ENCODE measurements at regions not wholly inside any gene's neighbourhood (a gene's known extent, or its start where the extent isn't known, plus 50 kb on each side); places are given as distances from the start of the nearest gene placed in this dataset.

GRCh38 chr6:138691595-138692057, 81.9 kb upstream of the CCDC28A start:
- no peak overlapping the region for H3K27ac ChIP-seq (ENCODE audit: low read length)
- H3K4me1 ChIP-seq (ENCODE audit: control insufficient read depth, insufficient read depth, low read length) = no peaks in the 10 kb centered on the region
- peak overlapping the region; percentile 66 for H3K4me3 ChIP-seq (ENCODE audit: low read length)
- no CpG with 5 or more reads among the region's 14 CpGs for WGBS (ENCODE audit: insufficient coverage, low lambda C conversion rate)
- peak in 1 of 2 donors; percentile 63 for DNase-seq
- no peaks in the 10 kb centered on the region for H3K9me3 ChIP-seq (ENCODE audit: control insufficient read depth, low read depth, low read length)
- H3K27me3 ChIP-seq (ENCODE audit: control insufficient read depth, insufficient read depth, low read length) = no peaks in the 10 kb centered on the region
- H3K36me3 ChIP-seq (ENCODE audit: control insufficient read depth, insufficient read depth, low read length) = no peaks in the 10 kb centered on the region

GRCh38 chr6:138692058-138692977, 81.3 kb upstream of the CCDC28A start:
- WGBS (ENCODE audit: insufficient coverage, low lambda C conversion rate) = no CpG with 5 or more reads among the region's 103 CpGs
- peak; percentile 43 to 81 for DNase-seq
- no peaks in the 10 kb centered on the region for H3K27me3 ChIP-seq (ENCODE audit: control insufficient read depth, insufficient read depth, low read length)
- H3K4me1 ChIP-seq (ENCODE audit: control insufficient read depth, insufficient read depth, low read length) = no peaks in the 10 kb centered on the region
- peak overlapping the region; percentile 54 for H3K27ac ChIP-seq (ENCODE audit: low read length)
- no peaks in the 10 kb centered on the region for H3K36me3 ChIP-seq (ENCODE audit: control insufficient read depth, insufficient read depth, low read length)
- no peaks in the 10 kb centered on the region for H3K9me3 ChIP-seq (ENCODE audit: control insufficient read depth, low read depth, low read length)
- H3K4me3 ChIP-seq (ENCODE audit: low read length) = peak overlapping the region; percentile 66

GRCh38 chr6:138692978-138693909, 80.3 kb upstream of the CCDC28A start:
- DNase-seq = peak; percentile 69 to 89
- no peaks in the 10 kb centered on the region for H3K4me1 ChIP-seq (ENCODE audit: control insufficient read depth, insufficient read depth, low read length)
- no peaks in the 10 kb centered on the region for H3K9me3 ChIP-seq (ENCODE audit: control insufficient read depth, low read depth, low read length)
- 0% methylated on average over 3 of the region's 92 CpGs for WGBS (ENCODE audit: insufficient coverage, low lambda C conversion rate)
- no peaks in the 10 kb centered on the region for H3K36me3 ChIP-seq (ENCODE audit: control insufficient read depth, insufficient read depth, low read length)
- peak overlapping the region; percentile 55 for H3K4me3 ChIP-seq (ENCODE audit: low read length)
- no peaks in the 10 kb centered on the region for H3K27me3 ChIP-seq (ENCODE audit: control insufficient read depth, insufficient read depth, low read length)
- H3K27ac ChIP-seq (ENCODE audit: low read length) = peak overlapping the region; percentile 54

GRCh38 chr6:138695193-138695592, 78.4 kb upstream of the CCDC28A start:
- WGBS (ENCODE audit: insufficient coverage, low lambda C conversion rate) = 90% methylated on average over 2 of the region's 4 CpGs
- no peaks in the 10 kb centered on the region for H3K27me3 ChIP-seq (ENCODE audit: control insufficient read depth, insufficient read depth, low read length)
- no peaks in the 10 kb centered on the region for H3K36me3 ChIP-seq (ENCODE audit: control insufficient read depth, insufficient read depth, low read length)
- H3K4me3 ChIP-seq (ENCODE audit: low read length) = no peak overlapping the region
- H3K27ac ChIP-seq (ENCODE audit: low read length) = no peak overlapping the region
- DNase-seq = no peak
- H3K4me1 ChIP-seq (ENCODE audit: control insufficient read depth, insufficient read depth, low read length) = no peaks in the 10 kb centered on the region
- H3K9me3 ChIP-seq (ENCODE audit: control insufficient read depth, low read depth, low read length) = no peaks in the 10 kb centered on the region

- no peaks in the 10 kb centered on the region for H3K27me3 ChIP-seq (ENCODE audit: control insufficient read depth, insufficient read depth, low read length)
- H3K36me3 ChIP-seq (ENCODE audit: control insufficient read depth, insufficient read depth, low read length) = no peaks in the 10 kb centered on the region
- peaks cover 4% of the 10 kb centered on the region for H3K9me3 ChIP-seq (ENCODE audit: control insufficient read depth, low read depth, low read length)
- H3K27ac ChIP-seq (ENCODE audit: low read length) = no peak overlapping the region
- H3K4me1 ChIP-seq (ENCODE audit: control insufficient read depth, insufficient read depth, low read length) = no peaks in the 10 kb centered on the region
- H3K4me3 ChIP-seq (ENCODE audit: low read length) = no peak overlapping the region
- DNase-seq = no peak
Observed at GRCh38 chr6:138714493-138714892, 59.1 kb upstream of the CCDC28A start.

GRCh38 chr6:138716013-138716412, 57.6 kb upstream of the CCDC28A start:
- H3K4me1 ChIP-seq (ENCODE audit: control insufficient read depth, insufficient read depth, low read length) = no peaks in the 10 kb centered on the region
- no peak for DNase-seq
- no peaks in the 10 kb centered on the region for H3K36me3 ChIP-seq (ENCODE audit: control insufficient read depth, insufficient read depth, low read length)
- H3K27me3 ChIP-seq (ENCODE audit: control insufficient read depth, insufficient read depth, low read length) = no peaks in the 10 kb centered on the region
- no peak overlapping the region for H3K27ac ChIP-seq (ENCODE audit: low read length)
- H3K9me3 ChIP-seq (ENCODE audit: control insufficient read depth, low read depth, low read length) = peaks cover 4% of the 10 kb centered on the region
- WGBS (ENCODE audit: insufficient coverage, low lambda C conversion rate) = 100% methylated on average over 1 of the region's 1 CpG
- H3K4me3 ChIP-seq (ENCODE audit: low read length) = no peak overlapping the region

- Histone ChIP-seq H3K27ac (ENCODE audit: low read length) (no peak overlapping the region), H3K9me3 (ENCODE audit: control insufficient read depth, low read depth, low read length) (peaks cover 4% of the 10 kb centered on the region), H3K4me3 (ENCODE audit: low read length) (no peak overlapping the region), H3K4me1 (ENCODE audit: control insufficient read depth, insufficient read depth, low read length) (peaks cover 5% of the 10 kb centered on the region), H3K36me3 (ENCODE audit: control insufficient read depth, insufficient read depth, low read length) (no peaks in the 10 kb centered on the region), H3K27me3 (ENCODE audit: control insufficient read depth, insufficient read depth, low read length) (no peaks in the 10 kb centered on the region)
- DNase-seq = no peak
- no CpG with 5 or more reads among the region's 4 CpGs for WGBS (ENCODE audit: insufficient coverage, low lambda C conversion rate)
Observed at GRCh38 chr6:138716971-138717665, 56.5 kb upstream of the CCDC28A start.

GRCh38 chr6:138719011-138719635, 54.4 kb upstream of the CCDC28A start:
- Histone ChIP-seq H3K36me3 (ENCODE audit: control insufficient read depth, insufficient read depth, low read length) (no peaks in the 10 kb centered on the region), H3K27ac (ENCODE audit: low read length) (no peak overlapping the region), H3K9me3 (ENCODE audit: control insufficient read depth, low read depth, low read length) (peaks cover 2% of the 10 kb centered on the region), H3K4me3 (ENCODE audit: low read length) (no peak overlapping the region), H3K4me1 (ENCODE audit: control insufficient read depth, insufficient read depth, low read length) (peaks cover 12% of the 10 kb centered on the region), H3K27me3 (ENCODE audit: control insufficient read depth, insufficient read depth, low read length) (no peaks in the 10 kb centered on the region)
- 100% methylated on average over 1 of the region's 3 CpGs for WGBS (ENCODE audit: insufficient coverage, low lambda C conversion rate)
- no peak for DNase-seq

GRCh38 chr6:138719744-138720143, 53.8 kb upstream of the CCDC28A start:
- Histone ChIP-seq H3K9me3 (ENCODE audit: control insufficient read depth, low read depth, low read length) (no peaks in the 10 kb centered on the region), H3K4me1 (ENCODE audit: control insufficient read depth, insufficient read depth, low read length) (peaks cover 16% of the 10 kb centered on the region), H3K4me3 (ENCODE audit: low read length) (no peak overlapping the region), H3K27ac (ENCODE audit: low read length) (no peak overlapping the region), H3K27me3 (ENCODE audit: control insufficient read depth, insufficient read depth, low read length) (no peaks in the 10 kb centered on the region), H3K36me3 (ENCODE audit: control insufficient read depth, insufficient read depth, low read length) (no peaks in the 10 kb centered on the region)
- no peak for DNase-seq
- WGBS (ENCODE audit: insufficient coverage, low lambda C conversion rate) = no CpG with 5 or more reads among the region's 1 CpG

Measured in large intestine (tissue), 3 donors.